HEK293T (cell line): ENCODE measurements at regions not wholly inside any gene's neighbourhood (a gene's known extent, or its start where the extent isn't known, plus 50 kb on each side); places are given as distances from the start of the nearest gene placed in this dataset.
"Not testable (repeated sequence)": the region's sequence is repeated elsewhere in the genome, so short reads cannot be mapped to it uniquely, and the experiment has no call there.

Source experiments
- CTCF ChIA-PET: fragments of 350-600 bp; formaldehyde crosslinking; extraction: SDS; loops from one replicate; lab custom pipeline; 2021; ENCODE audit warnings: antibody characterized with exemption, inconsistent platforms; lab: Yijun Ruan, JAX
- POLR2A ChIA-PET: fragments of 350-600 bp; formaldehyde crosslinking; extraction: SDS; loops from one replicate; lab custom pipeline; 2020; ENCODE audit warnings: antibody characterized with exemption, inconsistent platforms; lab: Yijun Ruan, JAX
- DNase-seq: peaks from one replicate; pipeline ENCODE4 v3.0.0; 2012; ENCODE audit warnings: mixed read lengths; ENCODE audit errors: extremely low spot score
- ARNT ChIP-seq: fragments of 450-650 bp; IDR thresholded peaks from 2 replicates; pipeline ENCODE4 v1.6.1; 2017; ENCODE audit warnings: mild to moderate bottlenecking
- BHLHE40 ChIP-seq: fragments of 450-650 bp; IDR thresholded peaks from 2 replicates; pipeline ENCODE4 v1.6.1; 2016; ENCODE audit warnings: mild to moderate bottlenecking, moderate library complexity, borderline replicate concordance
- CTBP1 ChIP-seq: fragments of 450-650 bp; IDR thresholded peaks from 2 replicates; pipeline ENCODE4 v1.6.1; 2016; ENCODE audit warnings: borderline replicate concordance
- ELF4 ChIP-seq: fragments of 450-650 bp; IDR thresholded peaks from 2 replicates; pipeline ENCODE4 v1.6.1; 2017; ENCODE audit warnings: antibody characterized with exemption
- FOXA1 ChIP-seq: fragments of 450-650 bp; IDR thresholded peaks from 2 replicates; pipeline ENCODE4 v1.6.1; 2016; ENCODE audit warnings: mild to moderate bottlenecking
- FOXK2 ChIP-seq: fragments of 450-650 bp; IDR thresholded peaks from 2 replicates; pipeline ENCODE4 v1.6.1; 2016; ENCODE audit warnings: mild to moderate bottlenecking
- FOXM1 ChIP-seq: fragments of 450-650 bp; IDR thresholded peaks from 2 replicates; pipeline ENCODE4 v1.6.1; 2017; ENCODE audit warnings: mild to moderate bottlenecking, borderline replicate concordance
- HDGF ChIP-seq: fragments of 450-650 bp; IDR thresholded peaks from 2 replicates; pipeline ENCODE4 v1.6.1; 2017; ENCODE audit warnings: antibody characterized with exemption, borderline replicate concordance
- L3MBTL2 ChIP-seq: fragments of 450-650 bp; conservative IDR thresholded peaks from 2 replicates; pipeline ENCODE4 v1.6.1; 2016; ENCODE audit warnings: mild to moderate bottlenecking
- LEF1 ChIP-seq: fragments of 450-650 bp; IDR thresholded peaks from 2 replicates; pipeline ENCODE4 v1.6.1; 2017; ENCODE audit warnings: mild to moderate bottlenecking, borderline replicate concordance
- NFRKB ChIP-seq: fragments of 450-650 bp; IDR thresholded peaks from 2 replicates; pipeline ENCODE4 v1.6.1; 2016; ENCODE audit warnings: mild to moderate bottlenecking, moderate library complexity
- PKNOX1 ChIP-seq: fragments of 450-650 bp; IDR thresholded peaks from 2 replicates; pipeline ENCODE4 v1.6.1; 2016
- SP1 ChIP-seq: fragments of 450-650 bp; IDR thresholded peaks from 2 replicates; pipeline ENCODE4 v1.6.1; 2017
- SUZ12 ChIP-seq: fragments of 450-650 bp; IDR thresholded peaks from 2 replicates; pipeline ENCODE4 v1.6.1; 2016; ENCODE audit warnings: mild to moderate bottlenecking
- TARDBP ChIP-seq: fragments of 450-650 bp; IDR thresholded peaks from 2 replicates; pipeline ENCODE4 v1.6.1; 2016
- ZNF384 ChIP-seq: fragments of 450-650 bp; IDR thresholded peaks from 2 replicates; pipeline ENCODE4 v1.6.1; 2016

GRCh38 chr4:3634894-3635820 lies 102.9 kb upstream of the LRPAP1 start:
- ChIA-PET POLR2A (no interaction called here), CTCF (no interaction called here)
- DNase-seq = no peak
- no peak for TF ChIP-seq ARNT
- TF ChIP-seq NFRKB = no peak
- no peak for TF ChIP-seq FOXK2
- TF ChIP-seq BHLHE40 = no peak
- TF ChIP-seq HDGF = no peak
- no peak for TF ChIP-seq FOXM1
- TF ChIP-seq SP1 = no peak
- no peak for TF ChIP-seq FOXA1
- TF ChIP-seq CTBP1 = no peak

GRCh38 chr4:3634281-3634857 lies 102.1 kb upstream of the LRPAP1 start:
- TF ChIP-seq NFRKB (no peak), SP1 (no peak), PKNOX1 (no peak), ARNT (no peak), ELF4 (no peak), ZNF384 (no peak), HDGF (no peak), BHLHE40 (no peak), L3MBTL2 (no peak), FOXM1 (no peak), TARDBP (no peak), FOXK2 (no peak)
- POLR2A ChIA-PET = no interaction called here
- CTCF ChIA-PET = no interaction called here
- no peak for DNase-seq

GRCh38 chr4:3633277-3633676 lies 101.1 kb upstream of the LRPAP1 start:
- CTCF ChIA-PET, DNase-seq, POLR2A ChIA-PET: not testable (repeated sequence)

GRCh38 chr4:3632794-3633193 lies 100.6 kb upstream of the LRPAP1 start:
- POLR2A ChIA-PET, DNase-seq, CTCF ChIA-PET: not testable (repeated sequence)

- CTCF ChIA-PET, POLR2A ChIA-PET: not testable (repeated sequence)
Measured at GRCh38 chr4:3631544-3632266, 99.5 kb upstream of the LRPAP1 start.

GRCh38 chr4:3630598-3631543 lies 98.6 kb upstream of the LRPAP1 start:
- POLR2A ChIA-PET = no interaction called here
- CTCF ChIA-PET = no interaction called here
- DNase-seq = no peak

More at GRCh38 chr4:3631544-3632266, 99.5 kb upstream of the LRPAP1 start:
- not testable (repeated sequence) for DNase-seq

GRCh38 chr4:3630136-3630597 lies 97.9 kb upstream of the LRPAP1 start:
- POLR2A ChIA-PET = no interaction called here
- CTCF ChIA-PET = no interaction called here
- TF ChIP-seq HDGF = no peak
- no peak for TF ChIP-seq ZNF384
- TF ChIP-seq L3MBTL2 = no peak

More at GRCh38 chr4:3630598-3631543, 98.6 kb upstream of the LRPAP1 start:
- no peak for TF ChIP-seq NFRKB
- TF ChIP-seq FOXM1 = no peak

GRCh38 chr4:3629665-3630064 lies 97.4 kb upstream of the LRPAP1 start:
- no peak for DNase-seq
- ChIA-PET POLR2A (no interaction called here), CTCF (no interaction called here)
- TF ChIP-seq FOXM1 (no peak), LEF1 (no peak), L3MBTL2 (no peak), NFRKB (no peak), SP1 (no peak), FOXA1 (no peak), HDGF (no peak), ELF4 (no peak), BHLHE40 (no peak), SUZ12 (no peak), PKNOX1 (no peak), CTBP1 (no peak)

More at GRCh38 chr4:3630136-3630597, 97.9 kb upstream of the LRPAP1 start:
- DNase-seq = no peak

- DNase-seq, CTCF ChIA-PET, POLR2A ChIA-PET: not testable (repeated sequence)
Measured at GRCh38 chr4:3629176-3629575, 97.0 kb upstream of the LRPAP1 start.
